Transverse colon (tissue), 4 donors: ENCODE measurements at regions not wholly inside any gene's neighbourhood (a gene's known extent, or its start where the extent isn't known, plus 50 kb on each side); places are given as distances from the start of the nearest gene placed in this dataset.

Source experiments
- POLR2A ChIP-seq: fragments of 450-650 bp; IDR thresholded peaks from one replicate; pipeline ENCODE4 v1.6.1; 2016; ENCODE audit warnings: antibody characterized with exemption, mild to moderate bottlenecking, moderate library complexity
- POLR2AphosphoS5 ChIP-seq, 3 donors: sonication (generic); formaldehyde crosslinking; IDR thresholded peaks; one replicate each; pipeline ENCODE4 v1.6.1; 2016; ENCODE audit warnings: antibody characterized with exemption in 3 of 3
- TF ChIP-seq, protein P1 (sequence below), 5 experiments: fragments of 200-600 bp in 3 of 5; fragments of 450-650 bp in 2 of 5; sonication (generic) in 3 of 5; IDR thresholded peaks; 1 replicate in 2 of 5; 2 replicates in 3 of 5; pipeline ENCODE4 v1.5.1; 2016 to 2017; ENCODE audit warnings: antibody characterized with exemption in 5 of 5, inconsistent platforms in 3 of 5, mild to moderate bottlenecking in 2 of 5, moderate library complexity in 1 of 5

DNA sequence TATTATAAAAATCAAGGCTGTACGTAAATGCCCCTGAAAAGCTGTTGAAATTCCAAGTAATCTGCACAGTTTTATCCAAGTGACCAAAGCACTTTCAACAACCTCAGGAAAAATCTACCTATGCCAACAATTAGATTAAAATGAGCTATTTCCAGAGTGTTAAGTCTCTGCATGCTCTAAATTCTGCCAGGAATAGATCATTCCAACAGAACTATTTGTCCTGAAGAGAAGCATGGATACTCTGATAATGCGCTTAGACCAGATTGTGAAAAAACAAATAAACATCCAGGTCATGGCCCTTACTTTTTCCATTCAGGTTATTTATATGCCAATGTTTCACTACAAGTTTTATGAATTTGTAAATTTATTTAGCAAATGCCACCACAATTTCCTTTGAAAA lies 59.1 kb downstream of the PLK2 start:
- TF ChIP-seq, protein P1, sequence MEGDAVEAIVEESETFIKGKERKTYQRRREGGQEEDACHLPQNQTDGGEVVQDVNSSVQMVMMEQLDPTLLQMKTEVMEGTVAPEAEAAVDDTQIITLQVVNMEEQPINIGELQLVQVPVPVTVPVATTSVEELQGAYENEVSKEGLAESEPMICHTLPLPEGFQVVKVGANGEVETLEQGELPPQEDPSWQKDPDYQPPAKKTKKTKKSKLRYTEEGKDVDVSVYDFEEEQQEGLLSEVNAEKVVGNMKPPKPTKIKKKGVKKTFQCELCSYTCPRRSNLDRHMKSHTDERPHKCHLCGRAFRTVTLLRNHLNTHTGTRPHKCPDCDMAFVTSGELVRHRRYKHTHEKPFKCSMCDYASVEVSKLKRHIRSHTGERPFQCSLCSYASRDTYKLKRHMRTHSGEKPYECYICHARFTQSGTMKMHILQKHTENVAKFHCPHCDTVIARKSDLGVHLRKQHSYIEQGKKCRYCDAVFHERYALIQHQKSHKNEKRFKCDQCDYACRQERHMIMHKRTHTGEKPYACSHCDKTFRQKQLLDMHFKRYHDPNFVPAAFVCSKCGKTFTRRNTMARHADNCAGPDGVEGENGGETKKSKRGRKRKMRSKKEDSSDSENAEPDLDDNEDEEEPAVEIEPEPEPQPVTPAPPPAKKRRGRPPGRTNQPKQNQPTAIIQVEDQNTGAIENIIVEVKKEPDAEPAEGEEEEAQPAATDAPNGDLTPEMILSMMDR (IDR thresholded peaks at IDR 0.05) = no peak
- TF ChIP-seq POLR2AphosphoS5 (IDR thresholded peaks at IDR 0.05) (no peak), POLR2A (no peak)
